Kidney (tissue), 13 donors: ENCODE measurements at regions not wholly inside any gene's neighbourhood (a gene's known extent, or its start where the extent isn't known, plus 50 kb on each side); places are given as distances from the start of the nearest gene placed in this dataset.

ENCODE experiments used
- DNase-seq, 5 donors: peaks; one replicate each; pipeline ENCODE4 v3.0.0-alpha.2; 2013 to 2020
- FAIRE-seq: peaks from 2 replicates; lab custom pipeline; 2012; peaks lifted over from hg19 to GRCh38; lab: Jason Lieb, UNC
- H3K27ac ChIP-seq, 2 donors: one replicate each; pipeline ENCODE4 v1.7.0; 2013; ENCODE audit warnings: low read depth in 2 of 2, low read length in 2 of 2, inconsistent platforms in 1 of 2
- H3K27me3 ChIP-seq: one replicate; pipeline ENCODE4 v1.7.1; 2013; ENCODE audit warnings: low read length, inconsistent platforms; ENCODE audit not compliant: control insufficient read depth, insufficient read depth
- H3K36me3 ChIP-seq, 3 donors: one replicate each; pipeline versions ENCODE4 v1.7.0 to v1.7.1; 2013; ENCODE audit warnings: low read length in 3 of 3, control low read depth in 1 of 3, inconsistent platforms in 1 of 3; ENCODE audit not compliant: insufficient read depth in 3 of 3, control insufficient read depth in 2 of 3
- H3K4me1 ChIP-seq, 3 donors: one replicate each; pipeline versions ENCODE4 v1.7.0 to v1.7.1; 2013; ENCODE audit warnings: low read length in 3 of 3, inconsistent platforms in 1 of 3, low read depth in 1 of 3; ENCODE audit not compliant: control insufficient read depth in 2 of 3, insufficient read depth in 2 of 3
- H3K4me3 ChIP-seq, 3 donors: one replicate each; pipeline versions ENCODE4 v1.7.0 to v1.8.1; 2013; ENCODE audit warnings: low read length in 3 of 3, control low read depth in 1 of 3, inconsistent platforms in 1 of 3
- H3K9ac ChIP-seq, 3 donors: one replicate each; pipeline versions ENCODE4 v1.7.0 to v1.7.1; 2013; ENCODE audit warnings: low read length in 3 of 3, control low read depth in 1 of 3, inconsistent platforms in 1 of 3
- H3K9me3 ChIP-seq, 3 donors: one replicate each; pipeline versions ENCODE4 v1.7.0 to v1.7.1; 2013; ENCODE audit warnings: low read length in 3 of 3, control low read depth in 1 of 3, inconsistent platforms in 1 of 3; ENCODE audit not compliant: control insufficient read depth in 2 of 3, insufficient read depth in 1 of 3
- intact Hi-C: fragments of 100-400 bp; cut with DNase I; formaldehyde crosslinking; loops from one replicate; pipeline ENCODE4 v1.11.1; 2022
- TF ChIP-seq, protein P1 (sequence below): IDR thresholded peaks from 3 replicates; pipeline ENCODE4 v1.5.1; 2012; ENCODE audit warnings: mild to moderate bottlenecking, moderate library complexity, borderline replicate concordance; ENCODE audit not compliant: insufficient read depth; ENCODE audit errors: extremely low read depth
- donor health status: control.
- donor health status: control.
- donor health status: control.
- donor health status: control.
- donor health status: control.
- donor health status: DM: yes; HTN: yes; CAD: no.
- donor health status: Normal renal cell carcinoma (clear cell type).

DNA sequence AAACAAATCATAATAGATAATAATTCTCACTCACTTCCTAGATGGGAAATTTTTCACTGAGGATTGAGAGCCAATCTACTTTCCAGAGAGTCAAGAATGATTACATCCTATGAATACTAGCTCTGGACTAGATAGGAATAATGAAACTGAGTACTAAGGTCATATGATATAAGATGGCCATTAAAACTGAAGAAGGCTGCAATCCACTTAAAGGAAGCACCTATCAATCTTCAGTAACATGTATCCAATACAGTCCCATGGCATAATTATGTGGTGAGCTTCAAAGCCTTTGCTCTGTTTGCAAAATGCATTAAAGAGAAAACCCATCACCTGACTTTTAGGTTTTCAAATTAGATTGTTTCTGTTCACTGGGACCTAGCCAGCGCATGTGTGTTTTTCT lies 398.0 kb upstream of the MEIS1 start:
- Histone ChIP-seq H3K4me1 (no peaks in the 10 kb centered on the region), H3K4me3 (no peak overlapping the region), H3K9me3 (no peaks in the 10 kb centered on the region), H3K36me3 (no peaks in the 10 kb centered on the region), H3K9ac (no peak overlapping the region), H3K27me3 (no peaks in the 10 kb centered on the region), H3K27ac (no peak overlapping the region)
- intact Hi-C loops: no loop called here
- TF ChIP-seq, protein P1, sequence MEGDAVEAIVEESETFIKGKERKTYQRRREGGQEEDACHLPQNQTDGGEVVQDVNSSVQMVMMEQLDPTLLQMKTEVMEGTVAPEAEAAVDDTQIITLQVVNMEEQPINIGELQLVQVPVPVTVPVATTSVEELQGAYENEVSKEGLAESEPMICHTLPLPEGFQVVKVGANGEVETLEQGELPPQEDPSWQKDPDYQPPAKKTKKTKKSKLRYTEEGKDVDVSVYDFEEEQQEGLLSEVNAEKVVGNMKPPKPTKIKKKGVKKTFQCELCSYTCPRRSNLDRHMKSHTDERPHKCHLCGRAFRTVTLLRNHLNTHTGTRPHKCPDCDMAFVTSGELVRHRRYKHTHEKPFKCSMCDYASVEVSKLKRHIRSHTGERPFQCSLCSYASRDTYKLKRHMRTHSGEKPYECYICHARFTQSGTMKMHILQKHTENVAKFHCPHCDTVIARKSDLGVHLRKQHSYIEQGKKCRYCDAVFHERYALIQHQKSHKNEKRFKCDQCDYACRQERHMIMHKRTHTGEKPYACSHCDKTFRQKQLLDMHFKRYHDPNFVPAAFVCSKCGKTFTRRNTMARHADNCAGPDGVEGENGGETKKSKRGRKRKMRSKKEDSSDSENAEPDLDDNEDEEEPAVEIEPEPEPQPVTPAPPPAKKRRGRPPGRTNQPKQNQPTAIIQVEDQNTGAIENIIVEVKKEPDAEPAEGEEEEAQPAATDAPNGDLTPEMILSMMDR: no peak
- DNase-seq: no peak
- no peak for FAIRE-seq

DNA sequence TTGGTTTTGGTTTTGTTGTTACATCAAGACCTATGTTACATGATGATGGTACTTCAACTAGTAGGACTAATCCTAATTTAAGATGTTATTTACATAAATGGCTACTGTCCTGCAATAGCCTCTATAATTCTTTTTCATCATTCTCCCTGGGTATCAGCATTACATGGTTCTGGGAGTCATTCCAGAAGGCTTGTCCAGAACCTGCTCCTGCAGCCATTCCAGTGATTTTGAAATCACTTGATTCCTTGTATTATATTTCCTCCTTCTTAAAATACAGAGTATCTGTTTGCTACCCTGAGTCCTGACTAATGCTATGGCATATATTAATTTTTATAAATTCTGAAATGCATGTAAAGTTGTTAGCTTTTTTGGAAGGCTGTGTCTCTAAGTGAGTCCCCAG lies 400.5 kb upstream of the MEIS1 start:
- TF ChIP-seq, protein P1: no peak
- H3K9me3 ChIP-seq: no peaks in the 10 kb centered on the region
- no peak overlapping the region for H3K27ac ChIP-seq
- intact Hi-C loops: no loop called here
- DNase-seq (no peak), FAIRE-seq (no peak)
- H3K36me3 ChIP-seq: no peaks in the 10 kb centered on the region
- H3K4me1 ChIP-seq: no peaks in the 10 kb centered on the region
- H3K4me3 ChIP-seq: no peak overlapping the region
- H3K9ac ChIP-seq: no peak overlapping the region
- no peaks in the 10 kb centered on the region for H3K27me3 ChIP-seq

DNA sequence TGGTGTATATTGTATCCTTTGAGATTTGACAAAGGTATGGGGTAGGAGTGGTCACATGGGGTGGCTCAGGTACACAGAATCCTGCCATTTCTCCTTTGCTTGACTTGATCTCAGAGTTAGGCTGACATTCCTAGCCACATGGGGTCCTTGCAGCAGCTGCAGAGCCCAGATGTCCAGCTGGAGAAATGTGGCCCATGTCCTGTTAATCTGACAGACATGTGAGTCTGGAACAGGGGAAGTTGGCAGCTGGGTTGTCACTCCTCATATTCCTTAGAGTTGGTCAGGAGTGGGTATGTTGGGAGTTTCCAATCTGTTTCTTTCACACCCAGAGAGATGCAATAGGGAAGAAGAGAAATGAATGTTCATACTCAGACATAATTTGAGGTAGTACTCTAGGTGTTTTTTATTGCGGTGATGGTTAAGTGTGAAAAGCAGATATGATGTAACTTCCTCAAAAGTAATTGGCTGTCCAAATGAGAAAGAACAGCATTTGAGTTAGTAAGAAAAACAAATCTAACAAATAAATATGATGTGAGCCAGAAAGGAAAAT lies 402.6 kb upstream of the MEIS1 start:
- Histone ChIP-seq H3K27ac (no peak overlapping the region), H3K36me3 (no peaks in the 10 kb centered on the region), H3K9ac (no peak overlapping the region), H3K4me1 (no peaks in the 10 kb centered on the region), H3K4me3 (no peak overlapping the region), H3K9me3 (no peaks in the 10 kb centered on the region), H3K27me3 (no peaks in the 10 kb centered on the region)
- DNase-seq (no peak), FAIRE-seq (no peak)
- intact Hi-C loops: no loop called here
- TF ChIP-seq, protein P1: no peak

DNA sequence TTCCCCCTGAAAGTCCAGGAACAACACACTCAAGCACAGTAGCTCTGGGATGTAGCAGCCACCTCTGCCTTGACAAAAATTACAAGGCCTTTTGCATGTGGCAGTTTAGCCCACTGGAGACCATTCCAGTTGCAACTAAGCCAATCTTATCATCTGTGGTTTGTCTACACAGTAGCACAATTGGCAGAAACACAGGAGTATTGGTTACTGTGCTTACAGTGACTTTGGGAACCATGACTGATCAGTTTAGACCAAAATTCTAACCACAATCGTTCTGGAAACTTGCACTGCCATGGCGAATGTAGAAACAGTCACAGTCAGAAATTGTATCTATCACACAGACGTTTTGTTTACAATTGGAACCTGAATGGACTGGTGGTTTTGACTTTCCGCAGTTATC lies 403.7 kb upstream of the MEIS1 start:
- no peak for DNase-seq
- no peaks in the 10 kb centered on the region for H3K4me1 ChIP-seq
- H3K9me3 ChIP-seq: no peaks in the 10 kb centered on the region
- no peak overlapping the region for H3K4me3 ChIP-seq
- no peak overlapping the region for H3K9ac ChIP-seq
- TF ChIP-seq, protein P1: no peak
- FAIRE-seq: no peak
- intact Hi-C loops: no loop called here
- no peaks in the 10 kb centered on the region for H3K36me3 ChIP-seq
- no peaks in the 10 kb centered on the region for H3K27me3 ChIP-seq
- H3K27ac ChIP-seq: no peak overlapping the region
